ENCODE measurements at regions not wholly inside any gene's neighbourhood (a gene's known extent, or its start where the extent isn't known, plus 50 kb on each side); places are given as distances from the start of the nearest gene placed in this dataset. TPM values are rescaled to one million over a fixed set of nuclear protein-coding genes. Genes with fewer than 3 reads are reported as not detected.

- in situ Hi-C loops (cut with MboI), result no loop called here
- no peaks in the 10 kb centered on the region for H3F3A ChIP-seq (ENCODE audit: insufficient read depth)
- H3K36me3 ChIP-seq (ENCODE audit: low read depth), result no peaks in the 10 kb centered on the region
- no peak overlapping the region for H3K27ac ChIP-seq
- H3K79me2 ChIP-seq (ENCODE audit: insufficient read depth), result no peaks in the 10 kb centered on the region
- no peak overlapping the region for H3K9ac ChIP-seq
- TF ChIP-seq EZH2 (IDR thresholded peaks at IDR 0.05; ENCODE audit: insufficient read depth, poor library complexity, severe bottlenecking) (no peak), EZH2phosphoT487 (IDR thresholded peaks at IDR 0.05; ENCODE audit: insufficient read depth, low read depth) (no peak)
- H3K4me2 ChIP-seq (ENCODE audit: unreplicated experiment), result no peak overlapping the region
- no peaks in the 10 kb centered on the region for H3K27me3 ChIP-seq (replicated peaks; ENCODE audit: insufficient read depth)
- H3K4me1 ChIP-seq (ENCODE audit: insufficient read depth), result no peaks in the 10 kb centered on the region
- no peak overlapping the region for H3K4me3 ChIP-seq
- H2AFZ ChIP-seq, result no peak overlapping the region
- no peaks in the 10 kb centered on the region for H3K9me3 ChIP-seq (ENCODE audit: low read depth)
- no peaks in the 10 kb centered on the region for H4K20me1 ChIP-seq (ENCODE audit: insufficient read depth)
- WGBS, 2 experiments (ENCODE audit: low coverage in 1 of 2, low lambda C conversion rate in 2 of 2, missing lambda C conversion rate in 2 of 2), result 32 to 36% methylated on average over 1 of the region's 1 CpG
- DNase-seq, result no peak
- H3K9me2 ChIP-seq (ENCODE audit: insufficient read depth), result no peaks in the 10 kb centered on the region
Observed at GRCh38 chr6:117206522-117206921, 58.8 kb upstream of the VGLL2 start.

GRCh38 chr6:117206944-117207687 lies 58.2 kb upstream of the VGLL2 start:
- TF ChIP-seq EZH2phosphoT487 (IDR thresholded peaks at IDR 0.05; ENCODE audit: insufficient read depth, low read depth) (no peak), EZH2 (IDR thresholded peaks at IDR 0.05; ENCODE audit: insufficient read depth, poor library complexity, severe bottlenecking) (no peak)
- Histone ChIP-seq H3K4me1 (ENCODE audit: insufficient read depth) (no peaks in the 10 kb centered on the region), H3K79me2 (ENCODE audit: insufficient read depth) (no peaks in the 10 kb centered on the region), H2AFZ (no peak overlapping the region), H3K36me3 (ENCODE audit: low read depth) (no peaks in the 10 kb centered on the region), H3K9ac (no peak overlapping the region), H3K27ac (no peak overlapping the region), H3K9me3 (ENCODE audit: low read depth) (no peaks in the 10 kb centered on the region), H3F3A (ENCODE audit: insufficient read depth) (no peaks in the 10 kb centered on the region), H4K20me1 (ENCODE audit: insufficient read depth) (no peaks in the 10 kb centered on the region), H3K4me2 (ENCODE audit: unreplicated experiment) (no peak overlapping the region), H3K9me2 (ENCODE audit: insufficient read depth) (no peaks in the 10 kb centered on the region), H3K27me3 (replicated peaks; ENCODE audit: insufficient read depth) (no peaks in the 10 kb centered on the region), H3K4me3 (no peak overlapping the region)
- WGBS, 2 experiments (ENCODE audit: low coverage in 1 of 2, low lambda C conversion rate in 2 of 2, missing lambda C conversion rate in 2 of 2), result 47 to 50% methylated on average over 8 of the region's 8 CpGs
- no peak for DNase-seq
- in situ Hi-C loops (cut with MboI), result no loop called here

- Histone ChIP-seq H3K4me1 (ENCODE audit: insufficient read depth) (no peaks in the 10 kb centered on the region), H4K20me1 (ENCODE audit: insufficient read depth) (no peaks in the 10 kb centered on the region), H3K36me3 (ENCODE audit: low read depth) (no peaks in the 10 kb centered on the region), H3K9me2 (ENCODE audit: insufficient read depth) (no peaks in the 10 kb centered on the region), H3K27ac (no peak overlapping the region), H3K79me2 (ENCODE audit: insufficient read depth) (no peaks in the 10 kb centered on the region), H3K4me2 (ENCODE audit: unreplicated experiment) (no peak overlapping the region), H3K9me3 (ENCODE audit: low read depth) (no peaks in the 10 kb centered on the region), H3K4me3 (no peak overlapping the region), H3F3A (ENCODE audit: insufficient read depth) (no peaks in the 10 kb centered on the region), H3K27me3 (replicated peaks; ENCODE audit: insufficient read depth) (no peaks in the 10 kb centered on the region), H3K9ac (no peak overlapping the region), H2AFZ (no peak overlapping the region)
- 18 to 21% methylated on average over 1 of the region's 1 CpG for WGBS, 2 experiments (ENCODE audit: low coverage in 1 of 2, low lambda C conversion rate in 2 of 2, missing lambda C conversion rate in 2 of 2)
- in situ Hi-C loops (cut with MboI), result no loop called here
- DNase-seq, result no peak
- TF ChIP-seq EZH2 (IDR thresholded peaks at IDR 0.05; ENCODE audit: insufficient read depth, poor library complexity, severe bottlenecking) (no peak), EZH2phosphoT487 (IDR thresholded peaks at IDR 0.05; ENCODE audit: insufficient read depth, low read depth) (no peak)
Observed at GRCh38 chr6:117210279-117210678, 55.1 kb upstream of the VGLL2 start.

- Histone ChIP-seq H3K9me2 (ENCODE audit: insufficient read depth) (no peaks in the 10 kb centered on the region), H3K9me3 (ENCODE audit: low read depth) (no peaks in the 10 kb centered on the region), H3K27me3 (replicated peaks; ENCODE audit: insufficient read depth) (no peaks in the 10 kb centered on the region), H3K9ac (no peak overlapping the region), H3K79me2 (ENCODE audit: insufficient read depth) (no peaks in the 10 kb centered on the region), H3F3A (ENCODE audit: insufficient read depth) (no peaks in the 10 kb centered on the region), H4K20me1 (ENCODE audit: insufficient read depth) (no peaks in the 10 kb centered on the region), H3K4me2 (ENCODE audit: unreplicated experiment) (no peak overlapping the region), H3K4me3 (no peak overlapping the region), H3K4me1 (ENCODE audit: insufficient read depth) (no peaks in the 10 kb centered on the region), H2AFZ (no peak overlapping the region), H3K27ac (no peak overlapping the region), H3K36me3 (ENCODE audit: low read depth) (no peaks in the 10 kb centered on the region)
- no peak for DNase-seq
- 22 to 36% methylated on average over 4 of the region's 4 CpGs for WGBS, 2 experiments (ENCODE audit: low coverage in 1 of 2, low lambda C conversion rate in 2 of 2, missing lambda C conversion rate in 2 of 2)
- no peak for TF ChIP-seq EZH2 (IDR thresholded peaks at IDR 0.05; ENCODE audit: insufficient read depth, poor library complexity, severe bottlenecking)
- no peak for TF ChIP-seq EZH2phosphoT487 (IDR thresholded peaks at IDR 0.05; ENCODE audit: insufficient read depth, low read depth)
- in situ Hi-C loops (cut with MboI), result no loop called here
Observed at GRCh38 chr6:117215353-117216090, 49.8 kb upstream of the VGLL2 start.

Small RNA genes in the stretch of these regions (small RNA-seq; reads per million reads assigned to genes)
- not detected for gene RNA5SP214 (ENCODE audit: low read depth, low replicate concordance)
- not detected for gene RPS29P13 (ENCODE audit: low read depth, low replicate concordance)
